Natural killer cell (primary cell): ENCODE measurements at regions not wholly inside any gene's neighbourhood (a gene's known extent, or its start where the extent isn't known, plus 50 kb on each side); places are given as distances from the start of the nearest gene placed in this dataset.

Source experiments
- ATAC-seq, 3 donors: fragments of 150-1000 bp in 2 of 3; fragments of 200-7000 bp in 1 of 3; cut with Tn5 transposase; 1 replicate in 1 of 3; 2 replicates in 2 of 3; pipeline ENCODE4 v1.10.0; 2021; ENCODE audit warnings: mild to moderate bottlenecking in 2 of 3, moderate library complexity in 2 of 3
- DNase-seq, 2 donors: peaks; one replicate each; pipeline versions ENCODE4 v3.0.0 to v3.0.0-alpha.2; 2013 to 2021; ENCODE audit warnings: mixed read lengths in 1 of 2
- H3K27ac ChIP-seq: one replicate; pipeline ENCODE4 v1.5.1; 2013; ENCODE audit warnings: mild to moderate bottlenecking, low read length
- H3K27me3 ChIP-seq: one replicate; pipeline ENCODE4 v1.6.1; 2013; ENCODE audit warnings: low read length; ENCODE audit not compliant: control insufficient read depth, insufficient read depth
- H3K36me3 ChIP-seq: one replicate; pipeline ENCODE4 v1.6.1; 2013; ENCODE audit warnings: low read length; ENCODE audit not compliant: control insufficient read depth, insufficient read depth
- H3K4me1 ChIP-seq: one replicate; pipeline ENCODE4 v1.6.1; 2013; ENCODE audit warnings: low read length; ENCODE audit not compliant: control insufficient read depth, insufficient read depth
- H3K4me3 ChIP-seq: one replicate; pipeline ENCODE4 v1.5.1; 2013; ENCODE audit warnings: low read length
- H3K9me3 ChIP-seq: one replicate; pipeline ENCODE4 v1.6.1; 2013; ENCODE audit warnings: low read length; ENCODE audit not compliant: control insufficient read depth, insufficient read depth
- H3K27ac Mint-ChIP-seq, 2 donors: one replicate each; pipeline ENCODE4 v1.8.0; 2022; ENCODE audit warnings: mild to moderate bottlenecking in 2 of 2, mixed read lengths in 2 of 2, moderate library complexity in 1 of 2
- H3K27me3 Mint-ChIP-seq, 2 donors: one replicate each; pipeline ENCODE4 v1.8.0; 2022; ENCODE audit warnings: low read depth in 2 of 2, mixed read lengths in 2 of 2
- H3K36me3 Mint-ChIP-seq: one replicate; pipeline ENCODE4 v1.8.0; 2022; ENCODE audit warnings: mixed read lengths
- H3K4me1 Mint-ChIP-seq, 2 donors: one replicate each; pipeline ENCODE4 v1.8.0; 2022; ENCODE audit warnings: mixed read lengths in 2 of 2
- H3K4me3 Mint-ChIP-seq: one replicate; pipeline ENCODE4 v1.8.0; 2022; ENCODE audit warnings: mild to moderate bottlenecking, moderate library complexity, mixed read lengths
- H3K9me3 Mint-ChIP-seq, 2 donors: one replicate each; pipeline ENCODE4 v1.8.0; 2022; ENCODE audit warnings: mixed read lengths in 2 of 2
- WGBS: methylation state at CpG from one replicate; pipeline ENCODE4 v1.1.7; 2013; ENCODE audit warnings: missing lambda C conversion rate; ENCODE audit not compliant: insufficient coverage; 5-methylcytosine and 5-hydroxymethylcytosine counted together
- intact Hi-C: fragments of 100-400 bp; cut with micrococcal nuclease; formaldehyde crosslinking; loops from one replicate; pipeline ENCODE4 v1.14.2; 2022
- TF ChIP-seq, protein P1 (sequence below): fragments of 200-600 bp; IDR thresholded peaks from one replicate; pipeline ENCODE4 v1.8.0; 2022; ENCODE audit warnings: antibody characterized with exemption

DNA sequence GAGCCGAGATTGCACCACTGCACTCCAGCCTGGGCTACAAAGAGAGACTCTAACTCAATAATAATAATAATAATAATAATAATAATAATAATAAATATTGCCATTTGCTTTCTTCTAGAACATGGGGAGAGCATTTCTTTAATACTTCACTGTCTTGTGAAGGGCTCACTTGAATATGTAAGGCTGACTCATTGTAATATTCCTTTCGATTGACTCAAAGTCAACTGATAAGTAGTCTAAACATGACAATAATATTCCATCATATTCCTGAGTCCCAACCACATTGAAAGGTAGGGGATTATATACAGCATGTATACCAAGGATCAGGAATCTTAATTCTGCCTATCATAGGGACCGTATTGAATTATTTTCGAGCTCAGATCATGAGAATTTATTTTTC is 949.2 kb downstream of the DSC3 start:
- no peak overlapping the region for H3K27ac ChIP-seq
- no peak overlapping the region for H3K4me3 Mint-ChIP-seq
- ATAC-seq = no peak
- TF ChIP-seq, protein P1, sequence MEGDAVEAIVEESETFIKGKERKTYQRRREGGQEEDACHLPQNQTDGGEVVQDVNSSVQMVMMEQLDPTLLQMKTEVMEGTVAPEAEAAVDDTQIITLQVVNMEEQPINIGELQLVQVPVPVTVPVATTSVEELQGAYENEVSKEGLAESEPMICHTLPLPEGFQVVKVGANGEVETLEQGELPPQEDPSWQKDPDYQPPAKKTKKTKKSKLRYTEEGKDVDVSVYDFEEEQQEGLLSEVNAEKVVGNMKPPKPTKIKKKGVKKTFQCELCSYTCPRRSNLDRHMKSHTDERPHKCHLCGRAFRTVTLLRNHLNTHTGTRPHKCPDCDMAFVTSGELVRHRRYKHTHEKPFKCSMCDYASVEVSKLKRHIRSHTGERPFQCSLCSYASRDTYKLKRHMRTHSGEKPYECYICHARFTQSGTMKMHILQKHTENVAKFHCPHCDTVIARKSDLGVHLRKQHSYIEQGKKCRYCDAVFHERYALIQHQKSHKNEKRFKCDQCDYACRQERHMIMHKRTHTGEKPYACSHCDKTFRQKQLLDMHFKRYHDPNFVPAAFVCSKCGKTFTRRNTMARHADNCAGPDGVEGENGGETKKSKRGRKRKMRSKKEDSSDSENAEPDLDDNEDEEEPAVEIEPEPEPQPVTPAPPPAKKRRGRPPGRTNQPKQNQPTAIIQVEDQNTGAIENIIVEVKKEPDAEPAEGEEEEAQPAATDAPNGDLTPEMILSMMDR = no peak
- no peak for DNase-seq
- H3K9me3 Mint-ChIP-seq = peaks cover 9 to 10% of the 10 kb centered on the region in 2 donors
- no peaks in the 10 kb centered on the region for H3K27me3 Mint-ChIP-seq
- no peaks in the 10 kb centered on the region for H3K27me3 ChIP-seq
- H3K4me1 ChIP-seq = no peaks in the 10 kb centered on the region
- no peak overlapping the region for H3K4me3 ChIP-seq
- H3K27ac Mint-ChIP-seq = no peak overlapping the region
- H3K9me3 ChIP-seq = peaks cover 4% of the 10 kb centered on the region
- intact Hi-C loops = no loop called here
- no peaks in the 10 kb centered on the region for H3K36me3 Mint-ChIP-seq
- H3K36me3 ChIP-seq = no peaks in the 10 kb centered on the region
- 92% methylated on average over 2 of the region's 4 CpGs for WGBS
- no peaks in the 10 kb centered on the region for H3K4me1 Mint-ChIP-seq

DNA sequence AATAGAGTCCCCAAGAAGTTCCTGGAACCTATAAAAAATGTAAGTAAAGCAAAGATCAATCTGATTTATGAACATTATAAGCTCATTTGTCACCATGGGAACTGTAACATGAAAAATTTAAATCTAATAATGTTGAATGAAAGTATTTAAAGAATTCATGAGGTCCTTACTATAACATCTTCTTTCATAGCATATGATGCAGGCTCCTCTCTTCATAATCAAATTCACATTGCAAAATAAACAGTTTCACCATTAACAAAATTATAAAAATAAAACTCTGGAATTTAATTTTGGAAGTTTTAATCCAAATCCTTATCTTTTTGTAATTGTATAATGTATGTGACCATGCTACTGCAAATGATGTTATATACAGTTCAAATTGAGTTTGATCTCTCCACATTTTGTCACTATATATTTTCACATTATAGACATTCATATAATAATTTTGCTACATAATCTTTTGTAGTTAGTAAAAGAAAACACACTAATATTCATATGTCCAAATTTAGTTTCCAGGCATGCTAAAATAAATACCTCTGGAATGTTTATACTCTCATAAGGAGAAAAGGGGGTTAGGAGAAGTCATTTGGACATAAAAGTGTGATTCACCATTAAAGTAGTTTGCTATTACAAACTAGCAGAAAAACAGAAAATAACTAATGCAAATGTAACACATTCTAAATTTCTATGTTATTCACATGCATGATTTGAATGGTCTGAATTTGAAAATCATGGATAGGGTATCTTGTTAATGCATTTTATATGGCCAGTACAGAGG is 954.1 kb downstream of the DSC3 start:
- TF ChIP-seq, protein P1 = no peak
- intact Hi-C loops = no loop called here
- no peak overlapping the region for H3K4me3 Mint-ChIP-seq

DNA sequence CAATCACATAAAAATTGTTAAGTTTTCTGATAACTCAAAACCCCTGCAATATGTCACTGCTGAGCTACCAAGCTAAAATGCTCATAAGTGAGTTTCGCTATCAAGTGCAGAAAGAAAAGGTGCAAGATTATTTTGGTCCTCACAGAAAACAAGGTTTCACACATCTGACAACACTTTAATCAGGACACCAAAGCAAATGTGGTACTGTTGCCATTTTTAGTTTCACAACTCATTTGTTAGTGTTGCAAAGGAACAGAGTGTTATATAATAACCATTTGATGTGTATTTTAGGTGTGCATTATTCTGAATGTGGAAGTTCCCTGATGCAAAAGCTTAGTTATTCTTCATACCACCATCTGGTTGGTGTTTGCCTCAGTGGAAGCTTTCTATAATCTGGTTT is 956.2 kb downstream of the DSC3 start:
- H3K27me3 Mint-ChIP-seq = no peaks in the 10 kb centered on the region
- peaks cover 5% of the 10 kb centered on the region for H3K36me3 Mint-ChIP-seq
- Histone ChIP-seq H3K9me3 (peaks cover 14% of the 10 kb centered on the region), H3K36me3 (no peaks in the 10 kb centered on the region), H3K4me1 (no peaks in the 10 kb centered on the region), H3K4me3 (no peak overlapping the region), H3K27ac (no peak overlapping the region), H3K27me3 (no peaks in the 10 kb centered on the region)
- no peak overlapping the region for H3K27ac Mint-ChIP-seq
- no peak overlapping the region for H3K4me3 Mint-ChIP-seq
- 58% methylated on average over 1 of the region's 1 CpG for WGBS
- peaks cover 8 to 16% of the 10 kb centered on the region in 2 donors for H3K9me3 Mint-ChIP-seq
- TF ChIP-seq, protein P1 = no peak
- no peaks in the 10 kb centered on the region for H3K4me1 Mint-ChIP-seq
- ATAC-seq (no peak), DNase-seq (no peak)
- intact Hi-C loops = no loop called here

More for the DNA sequence above, 954.1 kb downstream of the DSC3 start:
- Mint-ChIP-seq H3K4me1 (no peaks in the 10 kb centered on the region), H3K27me3 (no peaks in the 10 kb centered on the region), H3K27ac (no peak overlapping the region), H3K36me3 (peaks cover 5% of the 10 kb centered on the region), H3K9me3 (peaks cover 8 to 16% of the 10 kb centered on the region in 2 donors)
- Histone ChIP-seq H3K4me1 (no peaks in the 10 kb centered on the region), H3K36me3 (no peaks in the 10 kb centered on the region), H3K27ac (no peak overlapping the region), H3K4me3 (no peak overlapping the region), H3K27me3 (no peaks in the 10 kb centered on the region), H3K9me3 (peaks cover 4% of the 10 kb centered on the region)
- no peak for DNase-seq
- ATAC-seq = no peak

DNA sequence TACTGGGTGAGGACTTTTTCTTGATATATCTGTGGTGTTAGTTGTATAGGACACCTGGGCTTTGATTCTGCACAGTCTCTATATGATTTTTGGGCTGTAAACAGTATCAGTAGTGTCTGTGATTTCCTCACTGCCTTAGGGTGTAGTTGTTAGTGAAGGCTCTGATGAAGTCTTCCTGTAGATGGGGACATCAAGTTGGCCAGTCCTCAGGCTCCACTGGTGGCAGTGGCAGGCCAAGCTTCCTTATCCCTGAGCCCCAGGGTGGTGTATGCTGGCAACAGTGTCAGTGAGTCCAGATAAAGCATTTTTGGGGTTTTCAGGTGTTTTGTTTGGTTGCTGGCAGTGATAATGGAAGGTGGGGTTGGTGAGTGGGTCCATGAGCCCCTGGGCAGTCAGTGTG is 961.4 kb downstream of the DSC3 start:
- Mint-ChIP-seq H3K27me3 (no peaks in the 10 kb centered on the region), H3K4me1 (no peaks in the 10 kb centered on the region)
- intact Hi-C loops = no loop called here

More for the DNA sequence above, 961.4 kb downstream of the DSC3 start:
- Histone ChIP-seq H3K4me1 (no peaks in the 10 kb centered on the region), H3K4me3 (no peak overlapping the region), H3K9me3 (peaks cover 13% of the 10 kb centered on the region), H3K27me3 (no peaks in the 10 kb centered on the region), H3K36me3 (no peaks in the 10 kb centered on the region), H3K27ac (no peak overlapping the region)
- TF ChIP-seq, protein P1 = no peak
- DNase-seq (no peak), ATAC-seq (no peak)
- Mint-ChIP-seq H3K27ac (no peak overlapping the region), H3K4me3 (no peak overlapping the region), H3K36me3 (peaks cover 15% of the 10 kb centered on the region), H3K9me3 (peaks cover 20 to 24% of the 10 kb centered on the region in 2 donors)
